DMS53 treated with DMSO at 0.1 percent for 48 hours (cell line): ENCODE measurements at regions not wholly inside any gene's neighbourhood (a gene's known extent, or its start where the extent isn't known, plus 50 kb on each side); places are given as distances from the start of the nearest gene placed in this dataset.

Experiments used
- DNase-seq: peaks from one replicate; lab custom pipeline; 2025; ENCODE audit not compliant: unreplicated experiment; lab: John Stamatoyannopoulos, UW

- no peak for DNase-seq
Observed at GRCh38 chr3:187822402-187822801, 77.1 kb upstream of the BCL6 start.

- DNase-seq, result no peak
Observed at GRCh38 chr3:187823746-187824145, 78.5 kb upstream of the BCL6 start.

- DNase-seq, result no peak
Observed at GRCh38 chr3:187827723-187828122, 82.5 kb upstream of the BCL6 start.

DNA sequence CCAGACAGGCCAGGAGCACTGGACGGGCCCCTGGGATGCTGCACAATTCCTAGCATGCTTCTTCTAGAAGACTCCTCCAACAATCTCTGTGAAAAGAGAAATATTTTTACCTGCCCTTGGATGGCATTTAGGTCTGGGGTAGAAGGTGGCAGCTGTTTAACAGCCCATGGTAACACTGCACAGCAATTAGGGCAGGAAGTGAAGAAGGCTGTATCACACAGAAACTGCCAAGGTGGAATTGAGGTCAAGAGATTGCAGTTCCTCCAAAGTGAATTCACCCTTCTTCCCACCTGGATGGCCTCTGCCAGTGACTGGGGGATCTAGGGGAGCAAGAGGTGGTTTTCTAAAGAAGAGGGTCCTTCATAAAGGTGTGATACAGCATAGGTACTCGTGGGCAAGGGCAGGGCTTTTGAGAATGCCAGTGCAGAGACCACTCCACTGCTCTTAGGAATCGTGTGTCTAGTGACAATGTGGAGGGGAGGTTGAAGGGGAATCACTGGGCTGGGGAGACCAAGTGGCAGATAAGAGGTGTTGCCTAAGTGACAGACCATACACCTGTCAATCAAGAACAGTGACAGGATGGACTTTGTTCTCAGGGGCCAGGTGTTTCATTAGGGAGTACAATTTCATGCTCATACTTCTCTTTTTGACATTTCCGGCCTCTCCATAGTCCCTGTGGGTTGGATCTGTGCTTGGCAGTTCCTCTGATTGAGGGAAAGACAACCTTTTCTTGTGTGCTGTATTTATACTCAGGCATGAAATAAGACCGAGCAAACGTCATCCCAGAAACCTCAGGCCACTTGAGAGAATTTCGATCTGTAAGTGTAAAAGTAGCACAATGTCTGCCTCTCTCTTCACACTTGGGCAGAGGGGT is 83.5 kb upstream of the BCL6 start:
- peak; percentile 85 for DNase-seq

- DNase-seq, result no peak
Observed at GRCh38 chr3:187830181-187830580, 84.9 kb upstream of the BCL6 start.

DNA sequence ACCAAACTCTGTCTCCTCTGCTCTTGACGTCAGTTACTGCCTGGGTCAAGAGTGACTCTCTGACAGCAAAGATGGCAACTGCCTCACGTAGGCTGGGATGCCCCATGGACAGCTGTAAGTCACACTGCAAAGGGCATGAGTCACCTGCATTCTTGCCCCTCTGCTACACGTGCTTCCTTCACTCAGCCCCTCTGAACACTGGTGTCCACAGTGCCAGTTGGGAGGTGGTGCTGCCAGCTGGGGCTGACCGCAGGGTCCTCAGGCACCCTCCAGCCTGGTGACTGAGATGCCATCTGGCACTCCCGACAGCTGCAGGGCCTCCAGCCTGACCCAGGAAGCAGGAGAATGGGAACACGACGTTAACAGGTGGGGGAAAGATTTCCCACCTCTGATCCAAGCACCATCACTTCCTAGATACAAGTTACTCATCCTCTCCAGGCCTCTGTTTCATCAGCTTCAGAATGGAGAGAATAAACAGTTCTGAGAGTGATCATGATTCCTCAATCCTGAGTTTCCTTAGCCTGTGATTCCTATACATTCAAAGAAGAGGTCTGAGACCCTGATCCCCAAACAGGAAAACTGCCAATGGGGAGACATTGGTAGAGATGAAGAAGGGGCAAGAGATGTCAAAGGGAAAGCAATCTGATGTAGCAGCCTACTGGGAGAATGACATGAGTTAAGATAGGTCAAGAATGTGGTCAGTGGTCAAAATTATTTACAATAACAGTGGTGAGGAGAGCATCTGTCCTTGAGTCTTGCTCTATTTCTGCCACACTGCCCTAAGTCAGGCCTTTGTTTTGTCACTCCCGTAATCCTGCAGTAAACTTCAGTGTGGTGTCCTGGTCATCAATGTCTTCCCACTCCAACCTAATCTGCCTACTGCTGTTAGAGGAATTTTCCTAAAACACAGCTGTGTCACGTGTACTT is 86.1 kb upstream of the BCL6 start:
- DNase-seq, result no peak

- no peak for DNase-seq
Observed at GRCh38 chr3:187832202-187832601, 86.9 kb upstream of the BCL6 start.

GRCh38 chr3:187833375-187833774 is 88.1 kb upstream of the BCL6 start:
- DNase-seq, result no peak

DNA sequence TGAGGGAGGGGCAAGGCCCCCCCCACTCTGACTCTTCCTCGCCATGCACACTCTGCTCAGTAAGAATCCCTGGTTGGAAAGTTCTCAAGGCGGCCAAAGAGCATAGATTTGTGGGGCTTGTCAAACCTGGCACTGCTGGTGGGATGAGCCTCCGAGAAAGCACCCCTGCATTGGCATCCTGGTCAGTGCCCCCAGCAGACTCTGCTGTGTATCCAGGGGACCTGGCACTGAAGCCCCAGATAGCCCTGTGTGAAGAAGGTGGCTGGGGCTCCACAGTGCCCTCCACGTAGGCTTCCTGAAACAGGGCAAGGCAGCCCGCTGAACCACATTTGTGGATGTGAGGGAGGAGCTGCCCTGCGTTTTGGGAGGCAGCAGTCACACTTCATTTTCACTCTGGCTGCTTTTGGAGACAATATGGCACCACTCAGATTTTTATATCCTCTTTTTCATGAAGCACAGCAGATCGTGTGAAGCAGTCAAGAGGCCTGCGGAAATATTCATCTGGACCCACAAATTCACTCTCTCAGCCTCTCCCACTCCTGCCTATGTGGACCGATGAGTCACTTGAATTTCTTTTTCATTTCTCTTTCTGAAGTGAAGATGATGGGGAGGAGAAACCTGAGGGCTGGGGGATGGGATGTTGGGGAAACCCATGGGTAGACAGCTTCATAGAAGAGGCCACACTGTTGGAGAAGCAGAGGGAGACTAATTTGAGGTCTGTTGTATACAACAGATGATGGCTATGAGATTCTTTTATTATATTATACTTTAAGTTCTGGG is 88.7 kb upstream of the BCL6 start:
- DNase-seq, result no peak

- DNase-seq, result no peak
Observed at GRCh38 chr3:187836823-187837770, 91.8 kb upstream of the BCL6 start.

- no peak for DNase-seq
Observed at GRCh38 chr3:187838016-187838540, 92.8 kb upstream of the BCL6 start.

DNA sequence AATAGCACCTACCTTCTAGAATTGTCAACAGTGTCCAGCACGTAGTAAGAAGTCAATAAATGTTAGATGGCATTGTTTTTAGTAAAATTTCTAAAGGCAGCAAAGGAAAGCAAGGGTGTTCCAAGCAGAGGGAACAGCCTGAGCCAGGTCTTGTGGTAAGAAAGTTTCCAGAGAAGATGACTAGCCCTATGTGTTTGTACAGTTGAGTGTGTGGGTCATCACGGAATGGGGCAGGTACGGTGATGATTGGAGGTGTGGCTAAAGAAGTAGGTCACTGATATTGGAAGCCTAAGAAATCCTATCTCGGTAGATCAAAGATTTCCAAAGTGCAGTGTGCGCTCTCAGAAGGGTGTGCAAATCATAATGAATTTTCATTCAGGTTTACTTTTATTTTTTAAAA is 94.2 kb upstream of the BCL6 start:
- DNase-seq, result no peak

DNA sequence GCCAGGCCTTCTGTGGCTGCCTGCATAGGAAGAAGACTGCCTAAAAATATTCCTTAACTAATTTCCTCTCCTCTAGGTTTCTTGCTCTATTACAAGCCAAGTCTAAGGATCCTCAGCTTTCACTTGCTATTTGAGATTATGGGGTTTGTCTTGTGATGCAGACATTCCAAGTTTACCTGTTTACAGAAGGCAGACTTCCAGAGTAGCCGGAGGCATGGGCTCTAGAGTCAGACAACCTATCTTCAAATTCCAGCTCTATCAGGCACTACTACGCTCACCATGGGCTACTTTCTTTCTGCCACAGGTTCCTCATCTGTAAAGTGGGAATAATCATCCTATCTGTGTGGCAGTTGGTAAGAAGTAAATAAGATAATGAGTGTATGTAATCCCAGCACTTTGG is 95.6 kb upstream of the BCL6 start:
- DNase-seq, result no peak

DNA sequence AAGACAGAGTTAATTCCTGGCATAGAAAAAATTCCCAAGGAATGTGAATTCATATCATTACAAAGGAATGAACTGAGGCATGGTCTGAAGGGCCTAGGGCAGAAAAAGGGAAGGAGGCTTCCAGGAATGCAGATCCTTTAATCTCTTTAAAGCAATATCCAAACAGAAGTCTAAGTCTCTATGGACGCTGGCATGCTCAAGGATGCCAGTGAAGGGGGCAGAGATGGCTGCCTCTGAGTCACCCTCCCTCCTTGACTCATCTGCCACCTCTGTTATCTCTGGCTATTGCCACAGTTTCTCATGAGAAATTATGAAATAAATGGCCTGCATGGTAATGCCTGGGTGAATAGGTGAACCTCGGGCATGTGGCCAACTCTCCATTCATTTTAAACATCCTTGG is 96.3 kb upstream of the BCL6 start:
- no peak for DNase-seq

- no peak for DNase-seq
Observed at GRCh38 chr3:187843654-187844053, 98.4 kb upstream of the BCL6 start.

DNA sequence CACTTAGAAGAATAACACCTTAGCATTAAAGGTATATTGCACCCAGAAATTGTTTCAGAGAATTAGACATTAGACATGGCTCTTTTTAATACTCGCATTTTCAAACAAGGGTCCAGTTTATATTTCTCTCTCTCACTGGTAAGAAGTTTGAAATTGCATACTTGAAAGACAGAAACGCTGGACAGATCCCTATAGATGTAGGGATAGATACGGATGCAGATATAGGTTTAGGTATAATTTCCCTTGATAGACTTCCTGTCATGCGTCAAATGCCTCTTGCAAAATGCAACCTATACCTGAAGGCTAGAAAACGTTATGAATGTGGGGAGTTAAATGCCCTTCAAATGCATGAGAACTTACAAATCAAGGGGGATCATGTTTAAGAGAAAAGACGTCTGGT is 99.4 kb upstream of the BCL6 start:
- DNase-seq, result no peak

DNA sequence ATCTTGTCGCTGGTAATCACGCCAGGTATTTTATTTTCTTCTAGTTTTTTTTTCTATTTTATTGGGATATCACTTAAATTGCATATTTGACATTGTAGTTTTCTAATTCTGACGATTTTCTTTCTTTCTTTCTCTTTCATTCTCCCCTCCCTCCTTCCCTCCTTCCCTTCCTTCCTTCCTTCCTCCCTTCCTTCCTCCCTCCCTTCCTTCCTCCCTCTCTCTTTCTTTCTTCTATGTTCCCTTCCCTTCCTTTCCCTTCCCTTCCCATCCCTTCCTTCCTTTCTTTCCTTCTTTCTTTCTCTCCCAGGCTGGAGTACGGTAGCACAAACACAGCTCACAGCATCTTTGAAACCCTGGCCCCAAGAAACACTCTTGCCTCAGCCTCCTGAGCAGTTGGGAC is 100.6 kb upstream of the BCL6 start:
- no peak for DNase-seq

- DNase-seq, result no peak
Observed at GRCh38 chr3:187848401-187848800, 103.1 kb upstream of the BCL6 start.

GRCh38 chr3:187849016-187849654 is 103.9 kb upstream of the BCL6 start:
- DNase-seq, result no peak
